A204.1 (cell line): ENCODE measurements at regions not wholly inside any gene's neighbourhood (a gene's known extent, or its start where the extent isn't known, plus 50 kb on each side); places are given as distances from the start of the nearest gene placed in this dataset.

ENCODE experiments used
- FAIRE-seq: peaks from 2 replicates; lab custom pipeline; 2012; peaks lifted over from hg19 to GRCh38; lab: Jason Lieb, UNC

GRCh38 chr2:234835738-234836137, 116.1 kb upstream of the SH3BP4 start:
- no peak for FAIRE-seq

- FAIRE-seq = no peak
Measured at GRCh38 chr2:234834228-234834923, 117.4 kb upstream of the SH3BP4 start.

- no peak for FAIRE-seq
Measured at GRCh38 chr2:234830853-234831252, 121.0 kb upstream of the SH3BP4 start.

DNA sequence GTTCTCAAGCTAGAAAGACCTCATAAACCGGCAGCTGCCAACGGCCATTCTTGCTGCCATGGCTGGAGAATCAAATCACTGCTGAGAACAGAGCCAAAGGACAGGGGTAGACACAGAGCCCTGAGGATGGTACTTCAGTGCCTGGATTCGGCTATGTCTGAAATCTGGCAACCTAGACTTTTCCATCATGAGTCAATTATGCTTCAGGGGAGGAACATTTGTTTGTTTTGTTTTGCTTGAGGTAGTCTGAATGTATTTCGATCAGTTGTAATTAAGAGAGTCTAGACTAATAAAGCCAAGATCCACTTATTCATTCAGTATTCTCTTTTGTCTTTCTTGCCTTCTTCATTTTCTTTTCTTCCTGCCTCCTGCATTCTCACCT, 122.8 kb upstream of the SH3BP4 start:
- FAIRE-seq = no peak

- FAIRE-seq = no peak
Measured at GRCh38 chr2:234828382-234829073, 123.3 kb upstream of the SH3BP4 start.

DNA sequence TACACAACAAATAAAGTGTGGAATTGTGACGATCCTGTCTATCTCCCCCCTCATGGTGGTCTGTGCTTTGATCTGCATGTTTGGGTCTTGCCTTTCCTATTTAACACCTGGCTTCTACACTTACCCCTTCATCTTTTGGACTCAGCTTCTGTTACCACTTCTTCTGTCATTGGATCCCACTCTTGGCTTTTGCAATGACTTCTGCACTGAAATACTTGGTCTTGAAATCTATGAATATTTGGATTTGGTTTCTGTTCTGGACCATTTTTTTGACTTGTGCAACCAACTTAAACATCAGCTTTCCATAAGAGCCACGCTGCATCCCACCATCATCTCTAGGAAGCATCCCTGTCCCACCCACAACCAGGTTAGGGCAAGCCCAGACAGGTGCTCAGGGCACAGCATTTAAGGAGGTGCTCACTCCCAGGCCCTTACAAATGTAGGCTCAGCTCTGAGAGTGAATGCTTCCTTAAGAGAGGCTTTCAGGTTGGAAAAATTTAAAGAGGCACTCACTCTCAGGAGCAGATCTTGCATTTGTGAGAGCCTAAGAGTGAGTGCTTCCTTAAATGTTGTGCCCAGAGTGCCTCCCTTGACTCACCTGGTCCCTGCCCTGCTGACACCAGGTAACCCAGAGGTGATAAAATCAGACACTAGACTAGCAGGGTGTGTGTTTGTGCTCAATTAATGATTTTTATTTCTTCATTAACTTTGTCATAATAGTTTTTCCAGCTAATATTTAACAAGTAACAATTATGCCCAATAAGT, 124.5 kb upstream of the SH3BP4 start:
- FAIRE-seq = no peak

DNA sequence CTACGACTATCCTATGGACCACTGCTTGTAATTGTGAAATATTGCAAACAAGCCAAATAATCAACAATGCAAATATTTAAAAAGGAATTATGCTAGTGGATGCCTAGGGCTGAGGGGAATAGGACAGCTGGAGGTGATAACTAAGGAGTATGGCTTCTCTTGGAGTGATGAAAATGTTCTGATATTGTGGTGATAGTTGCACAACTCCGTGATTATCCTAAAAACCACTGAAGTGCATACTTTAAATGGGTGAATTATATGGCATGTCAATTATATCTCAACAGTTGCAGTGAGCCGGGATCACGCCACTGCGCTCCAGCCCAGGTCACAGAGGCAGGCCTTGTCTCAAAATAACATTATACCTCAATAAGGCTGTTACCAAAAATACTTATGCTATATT, 125.1 kb upstream of the SH3BP4 start:
- FAIRE-seq = no peak

GRCh38 chr2:234825616-234826015, 126.2 kb upstream of the SH3BP4 start:
- no peak for FAIRE-seq

DNA sequence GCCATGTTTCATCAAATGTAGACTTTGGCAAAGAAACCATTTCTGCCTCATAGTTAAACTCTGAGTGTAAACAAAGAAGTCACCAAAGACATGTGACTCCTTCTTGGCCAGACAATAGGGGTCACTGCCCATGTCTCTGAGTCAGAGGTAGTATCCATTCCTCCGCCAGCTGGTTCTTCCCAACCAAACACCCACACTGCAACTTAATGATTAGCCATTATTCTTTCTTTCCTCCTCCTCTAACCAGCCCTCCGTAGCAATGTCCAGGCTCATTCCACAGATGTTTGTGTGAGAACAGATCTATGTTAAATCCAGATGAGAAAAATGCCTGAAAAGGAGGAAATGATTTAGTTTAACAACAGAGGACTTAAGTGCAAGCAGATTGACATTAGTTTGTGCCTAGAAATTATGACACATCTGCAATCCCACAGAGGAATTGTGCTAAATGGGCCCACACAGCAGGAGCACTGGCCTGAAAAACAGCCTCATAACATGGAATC, 127.9 kb upstream of the SH3BP4 start:
- no peak for FAIRE-seq

DNA sequence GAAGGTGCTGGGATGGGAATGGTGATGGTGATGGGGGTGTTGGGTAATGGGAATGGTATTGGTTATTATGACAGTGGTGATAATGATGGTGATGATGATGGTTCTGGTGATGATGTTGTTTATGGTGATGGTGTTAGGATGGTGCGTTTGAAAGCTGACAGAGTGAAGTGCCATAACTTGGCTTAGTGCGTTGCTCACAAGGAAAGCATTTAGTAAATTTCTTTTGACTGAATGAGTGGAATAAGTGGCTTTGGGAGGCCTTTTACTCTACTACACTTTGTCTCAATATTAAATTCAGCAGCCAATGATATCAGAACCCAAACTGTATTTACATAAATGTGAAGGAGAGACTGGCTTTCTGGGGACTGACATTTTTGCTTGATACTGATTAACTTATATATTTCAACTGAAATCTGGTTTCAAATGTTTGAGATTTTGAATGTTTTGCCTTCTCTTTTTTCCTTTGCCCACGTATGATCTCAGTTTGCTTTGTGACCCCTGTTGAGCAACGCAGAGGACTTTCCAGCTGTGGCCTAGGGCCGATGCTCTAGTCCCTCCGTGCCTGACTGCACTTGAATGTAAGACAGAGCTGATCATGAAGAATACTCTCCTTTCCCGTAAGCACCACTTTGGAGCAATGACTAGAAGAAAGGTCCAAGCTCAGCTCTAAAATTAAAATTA, 128.5 kb upstream of the SH3BP4 start:
- FAIRE-seq = no peak

- no peak for FAIRE-seq
Measured at GRCh38 chr2:234821946-234822475, 129.8 kb upstream of the SH3BP4 start.

DNA sequence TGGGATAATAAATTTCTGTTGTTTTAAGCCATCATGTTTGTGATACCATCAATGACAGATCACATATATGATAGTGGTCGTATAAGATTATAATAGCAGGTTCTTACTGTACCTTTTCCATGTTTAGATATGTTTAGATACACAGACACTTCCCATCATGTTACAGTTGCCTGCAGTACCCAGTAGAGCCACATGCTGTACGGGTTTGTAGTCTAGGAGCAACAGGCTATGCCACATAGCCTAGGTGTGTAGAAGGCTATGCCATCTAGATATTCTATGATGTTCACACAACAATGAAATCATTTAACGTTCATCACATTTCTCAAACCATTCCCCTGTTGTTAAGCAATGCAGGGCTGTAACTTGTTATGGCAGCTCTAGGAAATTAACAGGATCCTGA, 132.9 kb upstream of the SH3BP4 start:
- FAIRE-seq = no peak

- FAIRE-seq = no peak
Measured at GRCh38 chr2:234816491-234816890, 135.3 kb upstream of the SH3BP4 start.

DNA sequence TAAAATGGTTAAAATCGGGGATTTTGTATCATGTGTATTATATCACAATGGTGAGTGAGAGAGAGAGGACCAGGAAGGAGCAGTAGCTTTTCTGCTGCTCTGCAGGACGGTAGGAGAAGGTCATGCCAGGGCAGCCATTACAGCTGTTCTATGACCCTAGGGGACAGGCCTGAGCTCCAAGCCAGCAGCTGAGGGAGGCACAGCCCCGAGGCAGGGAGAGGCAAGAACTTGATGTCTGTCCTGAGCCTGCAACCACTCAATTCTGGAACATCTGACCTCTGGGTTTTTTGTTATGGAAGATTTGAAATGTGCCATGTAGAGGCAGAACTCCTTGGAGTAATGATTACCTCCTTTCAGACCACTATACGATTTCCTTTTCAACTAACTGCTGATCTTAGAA, 135.8 kb upstream of the SH3BP4 start:
- no peak for FAIRE-seq

DNA sequence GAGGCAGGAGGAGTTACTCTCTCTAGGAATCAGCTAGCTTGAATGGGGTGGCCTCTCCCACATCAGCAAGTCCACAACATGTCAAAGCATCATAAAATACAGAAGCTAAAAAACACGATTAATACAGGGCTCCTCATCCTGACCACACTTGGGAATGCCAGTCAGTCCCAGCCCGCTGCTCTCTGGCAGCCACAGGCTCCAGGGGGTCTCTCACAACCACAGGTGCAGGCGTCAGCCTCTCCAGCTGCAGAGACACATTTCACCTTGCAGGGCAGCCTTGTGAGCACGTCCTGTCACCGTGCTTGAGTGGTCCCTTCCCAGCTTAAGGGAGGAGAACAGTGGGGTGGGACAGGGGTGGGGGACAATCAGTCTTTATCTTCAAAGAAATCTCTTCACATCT, 137.4 kb upstream of the SH3BP4 start:
- no peak for FAIRE-seq

DNA sequence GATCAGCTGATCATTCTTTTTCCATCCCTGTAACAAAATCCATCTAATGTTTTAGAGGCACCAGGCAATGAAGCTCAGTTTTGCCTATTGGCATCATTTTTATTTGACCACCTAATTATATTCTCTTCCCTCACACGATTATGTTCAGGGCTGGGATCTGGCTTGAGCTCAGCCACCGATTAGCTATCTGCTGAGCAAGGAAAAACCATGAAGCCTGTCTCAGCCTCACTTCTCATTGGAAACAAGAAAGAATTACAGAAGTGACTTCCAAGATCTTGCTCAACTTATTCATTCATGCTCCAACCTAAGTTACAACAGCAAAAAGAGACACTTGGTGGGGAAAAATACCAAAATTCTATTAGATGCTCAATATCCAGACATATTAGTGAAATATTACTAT, 139.0 kb upstream of the SH3BP4 start:
- FAIRE-seq = no peak

GRCh38 chr2:234808907-234809306, 142.9 kb upstream of the SH3BP4 start:
- FAIRE-seq = no peak

GRCh38 chr2:234806818-234807217, 145.0 kb upstream of the SH3BP4 start:
- FAIRE-seq = no peak

DNA sequence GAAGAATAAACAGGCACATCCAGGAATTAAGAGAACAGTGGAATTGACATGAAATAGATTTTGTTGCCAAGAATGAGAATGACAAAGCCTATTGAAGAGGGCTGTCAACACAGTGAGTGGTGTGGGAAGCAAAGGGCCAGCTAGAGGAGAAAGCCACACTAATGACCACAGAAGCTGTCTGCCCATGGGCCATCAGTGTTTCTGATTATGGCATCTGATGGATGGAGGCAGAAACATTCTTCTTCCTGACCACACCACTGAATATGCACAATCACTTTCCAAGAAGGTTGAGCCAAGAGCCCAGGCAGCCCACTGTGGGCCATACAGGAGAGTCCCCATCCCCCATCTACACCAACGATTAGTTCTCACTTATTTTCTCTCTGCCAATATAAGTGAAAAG, 146.0 kb upstream of the SH3BP4 start:
- FAIRE-seq = no peak

DNA sequence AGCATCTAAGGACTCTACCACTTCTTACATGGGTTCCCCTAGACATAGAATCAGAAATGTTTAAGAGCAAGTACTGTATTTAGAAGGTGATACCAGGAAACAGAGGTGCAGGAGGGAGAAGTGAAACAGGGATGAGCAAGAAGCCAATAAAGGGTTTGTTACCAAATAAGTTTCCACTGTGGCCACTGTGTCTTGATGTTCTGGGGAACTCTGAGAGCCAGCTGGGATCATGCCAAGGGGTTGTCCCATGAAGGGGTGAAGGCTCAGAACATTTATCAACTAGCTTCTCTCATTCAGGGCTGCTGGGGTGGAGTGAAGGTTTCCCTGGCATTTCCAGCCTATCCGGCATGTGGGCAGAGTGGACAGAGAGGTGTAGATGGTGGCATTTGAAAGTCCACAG, 147.1 kb upstream of the SH3BP4 start:
- FAIRE-seq = no peak

DNA sequence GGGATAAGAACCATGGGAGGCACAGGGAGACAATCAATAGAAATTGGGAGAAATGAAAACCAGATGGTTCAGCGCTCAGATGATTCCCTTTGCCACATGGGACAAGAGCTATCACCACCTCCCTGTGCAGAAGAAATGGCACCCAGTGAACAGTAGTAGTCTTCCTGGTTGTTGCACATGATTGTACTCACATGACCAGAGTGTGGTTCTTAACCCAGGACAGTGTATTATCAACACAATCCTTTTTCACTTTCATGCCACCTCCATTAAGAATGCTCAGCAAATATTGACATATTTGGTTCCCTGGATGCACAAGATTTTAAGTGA, 149.0 kb upstream of the SH3BP4 start:
- FAIRE-seq = no peak

GRCh38 chr2:234802071-234802844, 149.6 kb upstream of the SH3BP4 start:
- no peak for FAIRE-seq
